Immature natural killer cell (primary cell): ENCODE measurements at regions not wholly inside any gene's neighbourhood (a gene's known extent, or its start where the extent isn't known, plus 50 kb on each side); places are given as distances from the start of the nearest gene placed in this dataset.
"Not testable (repeated sequence)": the region's sequence is repeated elsewhere in the genome, so short reads cannot be mapped to it uniquely, and the experiment has no call there.

ENCODE experiments used
- DNase-seq, 3 donors: peaks; one replicate each; pipeline ENCODE4 v3.0.0; 2022; ENCODE audit warnings: mixed read lengths in 1 of 3
- H3K27ac Mint-ChIP-seq, 6 donors: one replicate each; pipeline ENCODE4 v1.8.0; 2020; ENCODE audit warnings: mixed read lengths in 6 of 6, mild to moderate bottlenecking in 5 of 6, inconsistent platforms in 4 of 6, moderate library complexity in 3 of 6
- H3K27me3 Mint-ChIP-seq, 3 donors: one replicate each; pipeline ENCODE4 v1.8.0; 2020 to 2021; ENCODE audit warnings: low read depth in 3 of 3, mild to moderate bottlenecking in 3 of 3, mixed read lengths in 3 of 3, moderate library complexity in 3 of 3, inconsistent platforms in 1 of 3
- H3K36me3 Mint-ChIP-seq, 3 donors: one replicate each; pipeline ENCODE4 v1.8.0; 2020; ENCODE audit warnings: mixed read lengths in 3 of 3, inconsistent platforms in 2 of 3, mild to moderate bottlenecking in 2 of 3
- H3K4me1 Mint-ChIP-seq, 2 donors: one replicate each; pipeline ENCODE4 v1.8.0; 2020; ENCODE audit warnings: inconsistent platforms in 2 of 2, mild to moderate bottlenecking in 2 of 2, mixed read lengths in 2 of 2, moderate library complexity in 1 of 2
- H3K4me3 Mint-ChIP-seq, 5 donors: one replicate each; pipeline ENCODE4 v1.8.0; 2020; ENCODE audit warnings: mild to moderate bottlenecking in 5 of 5, mixed read lengths in 5 of 5, inconsistent platforms in 3 of 5, moderate library complexity in 3 of 5
- H3K9me3 Mint-ChIP-seq, 6 donors: one replicate each; pipeline ENCODE4 v1.8.0; 2020; ENCODE audit warnings: mild to moderate bottlenecking in 6 of 6, mixed read lengths in 6 of 6, inconsistent platforms in 4 of 6, moderate library complexity in 3 of 6

DNA sequence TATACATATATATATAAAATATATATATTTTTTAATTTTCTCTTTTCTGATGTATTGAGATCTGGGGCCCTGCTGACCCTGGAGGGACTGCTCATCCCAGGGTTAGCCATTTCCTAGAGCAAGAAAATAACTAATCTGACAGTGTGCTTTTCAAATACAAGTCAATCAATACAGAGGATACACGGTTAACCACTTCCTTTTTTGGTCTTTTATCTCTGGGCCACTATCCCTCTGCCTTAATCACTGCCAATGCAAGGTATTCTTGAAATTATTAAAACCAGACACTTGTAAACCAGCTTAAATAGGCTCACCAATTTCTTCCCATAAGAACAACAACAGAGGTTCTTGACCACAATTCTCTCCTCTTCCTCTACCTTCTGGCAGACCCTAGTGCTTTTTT is 133.6 kb downstream of the SPIN4 start:
- H3K27ac Mint-ChIP-seq, H3K36me3 Mint-ChIP-seq, H3K4me1 Mint-ChIP-seq, H3K9me3 Mint-ChIP-seq, H3K4me3 Mint-ChIP-seq, DNase-seq, H3K27me3 Mint-ChIP-seq: not testable (repeated sequence)

DNA sequence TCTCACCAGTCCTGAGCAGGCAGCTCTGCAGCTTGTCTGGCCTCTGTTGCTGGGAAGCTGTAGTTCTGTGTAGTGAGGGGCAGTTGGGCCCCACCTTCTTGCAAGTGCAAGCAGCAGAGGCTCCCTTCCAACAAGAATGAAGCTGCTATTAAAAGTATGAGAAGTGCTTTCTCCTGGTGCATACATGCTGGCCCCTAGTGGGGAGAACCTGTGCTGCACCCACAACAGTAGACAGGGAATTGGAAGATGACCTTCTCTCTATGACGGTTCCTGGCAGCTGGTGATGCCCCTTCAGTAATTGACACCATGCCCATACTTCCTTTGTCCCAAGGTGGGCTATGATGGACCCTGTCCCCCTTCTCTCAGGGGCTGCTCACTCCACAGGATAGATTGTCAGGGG is 141.5 kb downstream of the SPIN4 start:
- H3K4me1 Mint-ChIP-seq, DNase-seq, H3K27me3 Mint-ChIP-seq, H3K9me3 Mint-ChIP-seq, H3K36me3 Mint-ChIP-seq, H3K4me3 Mint-ChIP-seq, H3K27ac Mint-ChIP-seq: not testable (repeated sequence)

DNA sequence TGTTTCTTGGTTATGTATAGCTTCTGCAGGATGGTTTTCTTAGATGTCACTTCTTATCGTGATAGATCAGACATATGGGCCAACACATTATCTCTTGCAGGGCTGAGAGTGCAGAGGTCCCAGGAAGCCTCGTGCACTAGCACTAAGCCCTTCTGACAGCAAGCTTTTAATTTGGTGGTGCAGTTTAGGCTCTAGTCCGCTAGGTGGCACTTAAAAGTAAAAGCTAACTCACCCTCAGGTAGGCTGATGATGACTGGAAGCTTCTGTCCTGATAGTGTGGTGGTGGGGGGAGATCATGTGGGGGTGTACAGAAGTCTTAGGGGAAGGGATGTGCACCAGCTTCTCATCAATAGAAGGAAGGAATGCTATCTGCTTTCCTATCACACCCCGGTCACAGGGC is 142.0 kb downstream of the SPIN4 start:
- not testable (repeated sequence) for H3K27me3 Mint-ChIP-seq, H3K27ac Mint-ChIP-seq, H3K9me3 Mint-ChIP-seq, H3K4me1 Mint-ChIP-seq, DNase-seq, H3K36me3 Mint-ChIP-seq, H3K4me3 Mint-ChIP-seq

DNA sequence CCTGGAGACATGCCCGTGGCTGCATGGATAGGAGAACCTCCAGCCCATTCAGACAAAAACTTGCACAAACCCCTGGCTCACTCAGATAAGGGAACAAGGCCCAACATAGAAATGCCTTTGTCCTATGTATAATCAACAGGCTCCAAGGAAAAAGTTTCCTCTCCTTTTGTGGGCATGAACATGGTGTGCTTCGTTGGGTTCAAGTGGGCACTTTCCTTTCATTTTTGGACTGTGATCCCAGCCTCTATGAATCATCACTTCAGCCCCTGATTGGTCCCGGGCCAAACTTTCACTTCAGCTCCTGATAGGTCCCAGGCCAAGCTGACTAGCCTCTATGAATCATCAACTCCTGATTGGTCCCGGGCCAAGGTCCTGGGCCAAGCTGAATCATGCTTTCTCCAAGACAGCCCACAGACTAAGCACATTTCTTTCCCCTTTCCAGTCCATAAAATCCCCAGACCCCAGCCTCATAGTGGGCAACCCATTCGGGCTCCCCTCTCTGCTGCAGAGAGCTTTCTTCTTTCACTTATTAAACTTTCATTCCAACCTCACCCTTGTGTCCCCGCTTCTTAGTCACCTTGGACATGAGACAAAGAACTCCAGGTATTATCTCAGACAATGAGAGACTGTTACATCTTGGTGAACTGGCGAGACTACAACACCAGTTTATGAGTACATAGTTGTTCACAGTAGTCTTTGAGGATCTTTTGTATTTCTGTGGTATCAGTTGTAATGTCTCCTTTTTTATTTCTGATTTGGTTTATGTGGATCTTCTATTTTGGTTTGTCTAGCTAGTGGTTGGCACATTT is 146.7 kb downstream of the SPIN4 start:
- DNase-seq, H3K4me3 Mint-ChIP-seq, H3K9me3 Mint-ChIP-seq, H3K36me3 Mint-ChIP-seq, H3K27ac Mint-ChIP-seq, H3K27me3 Mint-ChIP-seq, H3K4me1 Mint-ChIP-seq: not testable (repeated sequence)

DNA sequence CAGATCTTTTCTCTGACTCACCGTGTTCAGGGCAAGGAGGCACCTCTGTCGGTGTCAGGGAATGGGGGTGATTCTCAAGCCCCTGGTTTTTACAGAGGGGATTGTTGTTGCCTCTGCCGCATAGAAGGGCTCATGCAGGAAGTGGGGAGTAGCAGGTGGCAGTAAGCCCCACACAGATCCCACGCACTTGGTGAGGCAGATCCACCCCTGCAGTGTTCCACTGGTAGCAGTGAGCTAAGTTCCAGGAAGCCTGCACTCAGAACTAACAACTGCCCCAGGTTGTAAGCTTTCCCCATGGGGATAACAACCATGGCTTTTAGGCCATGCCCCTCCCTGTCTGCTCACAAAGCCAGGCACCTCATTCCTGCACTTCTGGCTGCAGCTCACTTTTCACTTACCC is 149.1 kb downstream of the SPIN4 start:
- not testable (repeated sequence) for H3K27ac Mint-ChIP-seq, H3K27me3 Mint-ChIP-seq, H3K4me3 Mint-ChIP-seq, H3K9me3 Mint-ChIP-seq, H3K36me3 Mint-ChIP-seq, H3K4me1 Mint-ChIP-seq, DNase-seq

DNA sequence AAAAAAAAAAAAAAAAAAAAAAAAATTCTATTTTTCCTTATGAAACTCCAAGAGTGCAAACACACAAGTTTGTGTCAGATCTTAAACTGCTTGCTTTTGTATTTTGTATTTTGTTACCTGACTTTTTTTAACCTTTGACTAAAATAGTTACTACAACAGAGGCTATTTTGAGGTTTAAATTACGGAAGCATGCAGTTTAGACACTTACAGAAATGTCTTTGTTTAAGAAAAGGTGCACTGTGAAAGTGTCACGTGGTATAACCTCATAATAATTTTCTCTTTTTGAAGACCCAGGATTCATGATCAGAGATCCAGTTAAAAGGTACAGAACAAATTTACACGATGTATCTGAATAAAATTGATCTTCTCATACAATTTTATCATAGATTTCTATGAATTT is 152.4 kb downstream of the SPIN4 start:
- H3K27ac Mint-ChIP-seq, H3K4me3 Mint-ChIP-seq, H3K27me3 Mint-ChIP-seq, H3K9me3 Mint-ChIP-seq, H3K4me1 Mint-ChIP-seq, DNase-seq, H3K36me3 Mint-ChIP-seq: not testable (repeated sequence)

DNA sequence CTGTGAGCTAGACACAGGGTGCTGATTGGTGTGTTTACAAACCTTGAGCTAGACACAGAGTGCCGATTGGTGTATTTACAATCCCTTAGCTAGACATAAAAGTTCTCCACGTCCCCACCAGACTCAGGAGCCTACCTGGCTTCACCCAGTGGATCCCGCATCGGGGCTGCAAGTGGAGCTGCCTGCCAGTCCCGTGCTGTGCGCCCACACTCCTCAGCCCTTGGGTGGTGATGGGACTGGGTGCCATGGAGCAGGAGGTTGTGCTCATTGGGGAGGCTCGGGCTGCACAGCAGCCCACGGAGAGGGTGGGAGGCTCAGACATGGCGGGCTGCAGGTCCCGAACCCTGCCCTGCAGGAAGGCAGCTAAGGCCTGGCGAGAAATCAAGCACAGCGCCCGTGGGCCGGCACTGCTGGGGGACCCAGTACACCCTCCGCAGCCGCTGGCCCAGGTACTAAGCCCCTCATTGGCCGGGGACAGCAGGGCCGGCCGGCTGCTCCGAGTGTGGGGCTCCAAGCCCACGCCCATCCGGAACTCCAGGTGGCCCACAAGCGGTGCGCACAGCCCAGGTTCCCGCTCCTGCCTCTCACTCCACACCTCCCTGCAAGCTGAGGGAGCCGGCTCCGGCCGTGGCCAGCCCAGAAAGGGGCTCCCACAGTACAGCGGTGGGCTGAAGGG is 158.6 kb downstream of the SPIN4 start:
- H3K27ac Mint-ChIP-seq, H3K27me3 Mint-ChIP-seq, H3K4me1 Mint-ChIP-seq, H3K36me3 Mint-ChIP-seq, H3K9me3 Mint-ChIP-seq, H3K4me3 Mint-ChIP-seq, DNase-seq: not testable (repeated sequence)

DNA sequence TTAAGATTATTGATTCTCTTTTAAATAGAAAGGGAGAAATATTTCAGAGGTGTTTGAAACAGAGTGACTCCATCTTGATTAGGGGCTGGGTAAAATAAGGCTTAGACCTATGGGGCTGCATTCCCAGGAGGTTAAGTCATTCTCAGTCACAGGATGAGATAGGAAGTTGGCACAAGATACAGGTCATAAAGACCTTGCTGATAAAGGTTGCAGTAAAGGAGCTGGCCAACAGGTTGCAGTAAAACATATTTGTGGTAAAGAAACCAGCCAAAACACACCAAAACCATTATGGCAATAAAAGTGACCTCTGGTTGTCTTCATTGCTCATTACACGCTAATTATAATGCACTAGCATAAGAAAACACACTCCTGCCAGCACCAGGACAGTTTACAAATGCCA is 165.0 kb downstream of the SPIN4 start:
- Mint-ChIP-seq H3K4me3 (no peak overlapping the region), H3K36me3 (no peaks in the 10 kb centered on the region)

DNA sequence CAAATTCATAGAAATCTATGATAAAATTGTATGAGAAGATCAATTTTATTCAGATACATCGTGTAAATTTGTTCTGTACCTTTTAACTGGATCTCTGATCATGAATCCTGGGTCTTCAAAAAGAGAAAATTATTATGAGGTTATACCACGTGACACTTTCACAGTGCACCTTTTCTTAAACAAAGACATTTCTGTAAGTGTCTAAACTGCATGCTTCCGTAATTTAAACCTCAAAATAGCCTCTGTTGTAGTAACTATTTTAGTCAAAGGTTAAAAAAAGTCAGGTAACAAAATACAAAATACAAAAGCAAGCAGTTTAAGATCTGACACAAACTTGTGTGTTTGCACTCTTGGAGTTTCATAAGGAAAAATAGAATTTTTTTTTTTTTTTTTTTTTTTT is 171.3 kb downstream of the SPIN4 start:
- not testable (repeated sequence) for H3K4me3 Mint-ChIP-seq, H3K27ac Mint-ChIP-seq, H3K9me3 Mint-ChIP-seq, H3K36me3 Mint-ChIP-seq, DNase-seq, H3K4me1 Mint-ChIP-seq, H3K27me3 Mint-ChIP-seq

More for the DNA sequence above, 165.0 kb downstream of the SPIN4 start:
- no peak for DNase-seq
- Mint-ChIP-seq H3K4me1 (no peaks in the 10 kb centered on the region), H3K9me3 (peaks cover 0 to 2% (median 0%) of the 10 kb centered on the region in 6 donors), H3K27me3 (no peaks in the 10 kb centered on the region), H3K27ac (no peak overlapping the region)

DNA sequence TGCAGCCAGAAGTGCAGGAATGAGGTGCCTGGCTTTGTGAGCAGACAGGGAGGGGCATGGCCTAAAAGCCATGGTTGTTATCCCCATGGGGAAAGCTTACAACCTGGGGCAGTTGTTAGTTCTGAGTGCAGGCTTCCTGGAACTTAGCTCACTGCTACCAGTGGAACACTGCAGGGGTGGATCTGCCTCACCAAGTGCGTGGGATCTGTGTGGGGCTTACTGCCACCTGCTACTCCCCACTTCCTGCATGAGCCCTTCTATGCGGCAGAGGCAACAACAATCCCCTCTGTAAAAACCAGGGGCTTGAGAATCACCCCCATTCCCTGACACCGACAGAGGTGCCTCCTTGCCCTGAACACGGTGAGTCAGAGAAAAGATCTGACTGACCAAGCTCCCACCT is 174.6 kb downstream of the SPIN4 start:
- not testable (repeated sequence) for H3K4me3 Mint-ChIP-seq, H3K9me3 Mint-ChIP-seq, H3K4me1 Mint-ChIP-seq, H3K27me3 Mint-ChIP-seq, DNase-seq, H3K36me3 Mint-ChIP-seq, H3K27ac Mint-ChIP-seq

DNA sequence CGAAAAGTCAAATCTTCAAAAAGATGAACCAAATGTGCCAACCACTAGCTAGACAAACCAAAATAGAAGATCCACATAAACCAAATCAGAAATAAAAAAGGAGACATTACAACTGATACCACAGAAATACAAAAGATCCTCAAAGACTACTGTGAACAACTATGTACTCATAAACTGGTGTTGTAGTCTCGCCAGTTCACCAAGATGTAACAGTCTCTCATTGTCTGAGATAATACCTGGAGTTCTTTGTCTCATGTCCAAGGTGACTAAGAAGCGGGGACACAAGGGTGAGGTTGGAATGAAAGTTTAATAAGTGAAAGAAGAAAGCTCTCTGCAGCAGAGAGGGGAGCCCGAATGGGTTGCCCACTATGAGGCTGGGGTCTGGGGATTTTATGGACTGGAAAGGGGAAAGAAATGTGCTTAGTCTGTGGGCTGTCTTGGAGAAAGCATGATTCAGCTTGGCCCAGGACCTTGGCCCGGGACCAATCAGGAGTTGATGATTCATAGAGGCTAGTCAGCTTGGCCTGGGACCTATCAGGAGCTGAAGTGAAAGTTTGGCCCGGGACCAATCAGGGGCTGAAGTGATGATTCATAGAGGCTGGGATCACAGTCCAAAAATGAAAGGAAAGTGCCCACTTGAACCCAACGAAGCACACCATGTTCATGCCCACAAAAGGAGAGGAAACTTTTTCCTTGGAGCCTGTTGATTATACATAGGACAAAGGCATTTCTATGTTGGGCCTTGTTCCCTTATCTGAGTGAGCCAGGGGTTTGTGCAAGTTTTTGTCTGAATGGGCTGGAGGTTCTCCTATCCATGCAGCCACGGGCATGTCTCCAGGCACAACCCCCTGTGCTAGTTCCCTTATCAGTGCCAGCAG is 177.1 kb downstream of the SPIN4 start:
- not testable (repeated sequence) for H3K27me3 Mint-ChIP-seq, H3K4me3 Mint-ChIP-seq, H3K27ac Mint-ChIP-seq, DNase-seq, H3K9me3 Mint-ChIP-seq, H3K4me1 Mint-ChIP-seq, H3K36me3 Mint-ChIP-seq

DNA sequence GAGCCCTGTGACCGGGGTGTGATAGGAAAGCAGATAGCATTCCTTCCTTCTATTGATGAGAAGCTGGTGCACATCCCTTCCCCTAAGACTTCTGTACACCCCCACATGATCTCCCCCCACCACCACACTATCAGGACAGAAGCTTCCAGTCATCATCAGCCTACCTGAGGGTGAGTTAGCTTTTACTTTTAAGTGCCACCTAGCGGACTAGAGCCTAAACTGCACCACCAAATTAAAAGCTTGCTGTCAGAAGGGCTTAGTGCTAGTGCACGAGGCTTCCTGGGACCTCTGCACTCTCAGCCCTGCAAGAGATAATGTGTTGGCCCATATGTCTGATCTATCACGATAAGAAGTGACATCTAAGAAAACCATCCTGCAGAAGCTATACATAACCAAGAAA is 181.7 kb downstream of the SPIN4 start:
- H3K4me3 Mint-ChIP-seq, DNase-seq, H3K27ac Mint-ChIP-seq, H3K9me3 Mint-ChIP-seq, H3K4me1 Mint-ChIP-seq, H3K36me3 Mint-ChIP-seq, H3K27me3 Mint-ChIP-seq: not testable (repeated sequence)

DNA sequence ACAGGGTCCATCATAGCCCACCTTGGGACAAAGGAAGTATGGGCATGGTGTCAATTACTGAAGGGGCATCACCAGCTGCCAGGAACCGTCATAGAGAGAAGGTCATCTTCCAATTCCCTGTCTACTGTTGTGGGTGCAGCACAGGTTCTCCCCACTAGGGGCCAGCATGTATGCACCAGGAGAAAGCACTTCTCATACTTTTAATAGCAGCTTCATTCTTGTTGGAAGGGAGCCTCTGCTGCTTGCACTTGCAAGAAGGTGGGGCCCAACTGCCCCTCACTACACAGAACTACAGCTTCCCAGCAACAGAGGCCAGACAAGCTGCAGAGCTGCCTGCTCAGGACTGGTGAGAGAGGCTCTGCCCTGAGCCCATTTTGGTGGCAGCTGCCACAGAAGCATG is 182.2 kb downstream of the SPIN4 start:
- not testable (repeated sequence) for H3K4me1 Mint-ChIP-seq, H3K9me3 Mint-ChIP-seq, DNase-seq, H3K4me3 Mint-ChIP-seq, H3K27me3 Mint-ChIP-seq, H3K27ac Mint-ChIP-seq, H3K36me3 Mint-ChIP-seq

DNA sequence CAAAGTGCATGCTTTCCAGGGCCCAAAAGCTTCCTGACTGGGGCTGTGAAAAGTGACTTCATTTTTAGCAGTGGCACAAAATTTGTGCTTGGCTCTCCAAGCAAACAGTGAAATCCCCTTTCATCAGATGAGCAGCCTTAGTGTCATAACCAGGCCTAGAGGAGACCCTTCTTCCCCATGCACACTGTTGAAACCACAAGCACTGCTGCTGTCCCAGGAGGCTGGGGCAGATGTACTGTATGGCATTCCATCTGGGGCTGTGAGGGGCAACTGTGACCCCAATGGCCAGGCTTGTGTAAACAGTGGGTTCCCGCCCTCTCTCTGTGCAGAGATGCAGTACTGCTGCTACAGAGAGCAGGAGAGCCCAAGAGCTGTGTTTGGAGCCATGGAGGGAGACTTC is 184.1 kb downstream of the SPIN4 start:
- not testable (repeated sequence) for H3K27ac Mint-ChIP-seq, H3K9me3 Mint-ChIP-seq, H3K27me3 Mint-ChIP-seq, H3K4me1 Mint-ChIP-seq, H3K36me3 Mint-ChIP-seq, H3K4me3 Mint-ChIP-seq, DNase-seq
